LNCaP clone FGC (cell line): ENCODE measurements at regions not wholly inside any gene's neighbourhood (a gene's known extent, or its start where the extent isn't known, plus 50 kb on each side); places are given as distances from the start of the nearest gene placed in this dataset.

Experiments
- DNase-seq: peaks from one replicate; pipeline ENCODE4 v3.0.0-alpha.2; 2011; ENCODE audit warnings: low read depth
- H3K4me3 ChIP-seq: 2 replicates; pipeline ENCODE4 v1.5.1; 2011; ENCODE audit warnings: mild to moderate bottlenecking, low read depth, low read length, control low read depth
- CTCF ChIP-seq: IDR thresholded peaks from 2 replicates; pipeline ENCODE4 v1.5.1; 2012; ENCODE audit warnings: mild to moderate bottlenecking; ENCODE audit not compliant: control insufficient read depth, insufficient read depth; ENCODE audit errors: extremely low read depth

GRCh38 chr5:153088538-153088937 lies 401.9 kb upstream of the GRIA1 start:
- no peak for DNase-seq
- no peak overlapping the region for H3K4me3 ChIP-seq
- no peak for TF ChIP-seq CTCF

- no peak overlapping the region for H3K4me3 ChIP-seq
- DNase-seq, result no peak
- no peak for TF ChIP-seq CTCF
These were observed 396.1 kb upstream of the GRIA1 start for GRCh38 chr5:153094333-153094732.

GRCh38 chr5:153096381-153096780 lies 394.1 kb upstream of the GRIA1 start:
- TF ChIP-seq CTCF, result no peak
- H3K4me3 ChIP-seq, result no peak overlapping the region
- no peak for DNase-seq

- TF ChIP-seq CTCF, result no peak
- no peak overlapping the region for H3K4me3 ChIP-seq
- no peak for DNase-seq
These were observed 391.1 kb upstream of the GRIA1 start for GRCh38 chr5:153099328-153099727.

GRCh38 chr5:153101235-153102180 lies 389.0 kb upstream of the GRIA1 start:
- no peak for TF ChIP-seq CTCF
- no peak overlapping the region for H3K4me3 ChIP-seq
- DNase-seq, result no peak

GRCh38 chr5:153116916-153117315 lies 373.6 kb upstream of the GRIA1 start:
- no peak overlapping the region for H3K4me3 ChIP-seq
- no peak for TF ChIP-seq CTCF
- no peak for DNase-seq

GRCh38 chr5:153118018-153118417 lies 372.5 kb upstream of the GRIA1 start:
- no peak overlapping the region for H3K4me3 ChIP-seq
- TF ChIP-seq CTCF, result no peak
- no peak for DNase-seq
